ENCODE measurements at regions not wholly inside any gene's neighbourhood (a gene's known extent, or its start where the extent isn't known, plus 50 kb on each side); places are given as distances from the start of the nearest gene placed in this dataset.

GRCh38 chr2:48157150-48157549 lies 157.3 kb upstream of the FOXN2 start:
- Mint-ChIP-seq H3K36me3 (ENCODE audit: insufficient read depth) (peaks cover 7% of the 10 kb centered on the region), H3K4me3 (no peak overlapping the region), H3K9me3 (peaks cover 19% of the 10 kb centered on the region), H3K4me1 (ENCODE audit: low read depth) (no peaks in the 10 kb centered on the region), H3K27me3 (ENCODE audit: low read depth) (peaks cover 3% of the 10 kb centered on the region)
- ATAC-seq (no peak), DNase-seq (no peak)

- DNase-seq (no peak), ATAC-seq (no peak)
- Mint-ChIP-seq H3K36me3 (ENCODE audit: insufficient read depth) (peaks cover 7% of the 10 kb centered on the region), H3K4me3 (no peak overlapping the region), H3K27me3 (ENCODE audit: low read depth) (peaks cover 3% of the 10 kb centered on the region), H3K9me3 (peaks cover 25% of the 10 kb centered on the region), H3K4me1 (ENCODE audit: low read depth) (no peaks in the 10 kb centered on the region)
Measured at GRCh38 chr2:48161628-48162027, 152.9 kb upstream of the FOXN2 start.

DNA sequence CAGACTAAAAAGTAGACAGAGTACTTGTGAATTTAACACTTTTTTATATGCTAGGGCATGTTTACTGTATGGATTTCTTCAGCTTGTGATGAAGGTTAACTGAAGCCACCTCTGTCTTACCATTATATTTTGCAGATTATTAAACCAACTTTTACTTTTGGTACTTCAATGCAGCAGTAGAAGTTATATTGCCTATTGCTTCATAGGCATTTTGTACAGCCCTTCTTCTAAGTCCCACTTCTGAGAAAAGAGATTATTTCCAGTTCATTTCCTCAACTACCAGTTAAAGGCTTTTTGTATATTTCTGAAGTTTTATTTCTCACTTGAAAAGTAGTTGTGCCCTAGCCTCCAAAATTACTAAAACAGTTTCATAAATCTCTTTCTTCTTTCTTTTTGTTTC lies 151.7 kb upstream of the FOXN2 start:
- peaks cover 3% of the 10 kb centered on the region for H3K27me3 Mint-ChIP-seq (ENCODE audit: low read depth)
- H3K4me3 Mint-ChIP-seq = no peak overlapping the region
- ATAC-seq (no peak), DNase-seq (no peak)
- no peaks in the 10 kb centered on the region for H3K4me1 Mint-ChIP-seq (ENCODE audit: low read depth)
- peaks cover 25% of the 10 kb centered on the region for H3K9me3 Mint-ChIP-seq
- H3K36me3 Mint-ChIP-seq (ENCODE audit: insufficient read depth) = no peaks in the 10 kb centered on the region

DNA sequence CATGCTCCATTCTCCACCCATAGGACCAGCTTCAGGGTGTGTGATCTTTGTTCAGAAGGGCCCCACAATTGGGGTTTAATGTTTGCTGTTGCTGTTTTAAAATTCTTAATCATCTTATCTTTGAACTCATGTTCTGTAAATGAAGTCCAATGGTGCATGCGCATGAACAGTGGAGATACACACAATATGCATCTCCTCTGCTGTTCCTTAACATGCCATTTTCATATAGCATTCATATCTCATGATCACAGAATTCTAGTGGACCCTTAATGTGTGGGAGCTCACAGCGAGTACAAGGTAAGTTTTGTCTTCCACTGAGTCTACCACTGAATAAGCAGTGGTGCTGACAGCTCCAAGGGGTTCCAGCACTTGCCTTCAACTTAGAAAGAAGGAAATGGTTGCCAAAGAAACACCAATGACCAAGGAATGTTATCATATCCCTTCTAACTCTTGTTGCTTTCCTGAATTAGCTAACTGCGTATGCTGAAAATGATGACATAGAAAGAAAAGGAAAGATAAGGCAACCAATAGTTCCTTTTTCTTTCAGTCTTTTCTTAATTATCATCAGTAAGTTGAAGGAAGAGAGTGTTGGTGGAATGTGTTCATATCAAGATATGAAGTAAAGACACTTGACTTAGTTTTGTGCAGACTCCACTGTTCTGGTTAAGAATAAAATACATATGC lies 149.3 kb upstream of the FOXN2 start:
- Mint-ChIP-seq H3K27me3 (ENCODE audit: low read depth) (no peaks in the 10 kb centered on the region), H3K36me3 (ENCODE audit: insufficient read depth) (no peaks in the 10 kb centered on the region), H3K9me3 (peaks cover 16% of the 10 kb centered on the region), H3K4me1 (ENCODE audit: low read depth) (no peaks in the 10 kb centered on the region), H3K4me3 (no peak overlapping the region)
- ATAC-seq (no peak), DNase-seq (no peak)

GRCh38 chr2:48169141-48169592 lies 145.3 kb upstream of the FOXN2 start:
- ATAC-seq = no peak
- no peak overlapping the region for H3K4me3 Mint-ChIP-seq
- peaks cover 16% of the 10 kb centered on the region for H3K9me3 Mint-ChIP-seq
- DNase-seq = no peak
- no peaks in the 10 kb centered on the region for H3K4me1 Mint-ChIP-seq (ENCODE audit: low read depth)
- H3K36me3 Mint-ChIP-seq (ENCODE audit: insufficient read depth) = no peaks in the 10 kb centered on the region
- H3K27me3 Mint-ChIP-seq (ENCODE audit: low read depth) = no peaks in the 10 kb centered on the region

GRCh38 chr2:48170281-48170680 lies 144.2 kb upstream of the FOXN2 start:
- Mint-ChIP-seq H3K36me3 (ENCODE audit: insufficient read depth) (no peaks in the 10 kb centered on the region), H3K4me3 (no peak overlapping the region), H3K9me3 (peaks cover 16% of the 10 kb centered on the region), H3K4me1 (ENCODE audit: low read depth) (no peaks in the 10 kb centered on the region), H3K27me3 (ENCODE audit: low read depth) (no peaks in the 10 kb centered on the region)
- DNase-seq (no peak), ATAC-seq (no peak)

DNA sequence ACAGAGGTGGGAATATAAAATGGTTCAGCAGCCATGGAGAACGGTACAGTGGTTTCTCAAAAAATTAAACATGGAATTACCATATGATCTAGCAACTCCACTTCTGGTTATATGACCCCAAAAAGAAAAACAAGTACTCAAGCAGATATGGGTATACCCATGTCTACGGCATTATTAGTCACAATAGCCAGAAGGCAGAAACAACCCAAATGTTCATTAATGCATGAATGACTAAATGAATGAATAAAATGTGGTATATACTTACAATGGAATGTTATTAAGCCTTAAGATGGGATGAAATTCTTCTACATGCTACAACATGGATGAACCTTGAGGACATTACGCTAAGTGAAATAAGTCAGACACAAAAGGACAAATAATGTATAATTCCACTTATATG lies 141.3 kb upstream of the FOXN2 start:
- Mint-ChIP-seq H3K36me3 (ENCODE audit: insufficient read depth) (no peaks in the 10 kb centered on the region), H3K27me3 (ENCODE audit: low read depth) (no peaks in the 10 kb centered on the region), H3K4me1 (ENCODE audit: low read depth) (no peaks in the 10 kb centered on the region), H3K9me3 (no peaks in the 10 kb centered on the region), H3K4me3 (no peak overlapping the region)
- no peak for ATAC-seq
- DNase-seq = no peak

DNA sequence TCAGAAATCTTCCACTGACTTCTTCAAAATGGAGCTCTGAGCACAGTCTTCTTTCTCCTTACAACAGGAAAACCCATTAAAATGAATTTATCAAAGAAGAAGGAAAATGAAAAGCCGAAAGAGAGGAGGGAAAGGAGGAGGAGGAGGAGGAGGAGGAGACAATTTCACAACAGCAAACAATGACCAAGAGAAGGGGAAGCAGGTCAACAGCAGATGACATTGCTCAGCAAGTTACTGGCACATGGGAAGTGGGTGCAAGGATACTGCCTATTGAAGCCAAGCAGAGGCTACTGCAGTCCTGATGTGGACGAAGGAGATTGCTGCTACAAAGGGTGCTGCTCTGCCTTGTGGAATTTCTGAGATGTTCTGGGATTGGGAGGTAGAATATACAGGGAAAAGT lies 140.0 kb upstream of the FOXN2 start:
- H3K9me3 Mint-ChIP-seq = no peaks in the 10 kb centered on the region
- H3K27me3 Mint-ChIP-seq (ENCODE audit: low read depth) = no peaks in the 10 kb centered on the region
- no peaks in the 10 kb centered on the region for H3K36me3 Mint-ChIP-seq (ENCODE audit: insufficient read depth)
- no peak overlapping the region for H3K4me3 Mint-ChIP-seq
- ATAC-seq (no peak), DNase-seq (no peak)
- no peaks in the 10 kb centered on the region for H3K4me1 Mint-ChIP-seq (ENCODE audit: low read depth)

DNA sequence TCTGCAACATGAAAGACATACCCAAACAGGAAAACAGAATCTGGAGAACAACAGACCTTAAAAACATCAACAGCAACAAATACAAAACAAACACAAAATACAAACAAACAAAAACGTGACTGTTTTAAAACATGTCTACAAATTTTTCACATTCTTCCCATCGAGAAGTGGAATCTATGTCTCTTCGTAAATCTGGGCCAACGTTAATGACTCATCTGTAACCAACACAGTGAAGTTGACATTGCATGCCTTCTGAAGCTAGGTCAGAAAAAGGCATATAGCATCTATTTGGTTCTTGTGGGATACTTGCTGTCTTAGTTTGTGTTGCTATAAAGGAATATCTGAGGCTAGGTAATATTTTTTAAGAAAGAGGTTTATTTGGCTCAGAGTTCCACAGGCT lies 139.2 kb upstream of the FOXN2 start:
- Mint-ChIP-seq H3K9me3 (no peaks in the 10 kb centered on the region), H3K4me1 (ENCODE audit: low read depth) (no peaks in the 10 kb centered on the region)
- no peak for ATAC-seq

GRCh38 chr2:48175656-48176055 lies 138.8 kb upstream of the FOXN2 start:
- DNase-seq (no peak), ATAC-seq (no peak)
- H3K4me1 Mint-ChIP-seq (ENCODE audit: low read depth) = no peaks in the 10 kb centered on the region
- no peaks in the 10 kb centered on the region for H3K36me3 Mint-ChIP-seq (ENCODE audit: insufficient read depth)
- no peaks in the 10 kb centered on the region for H3K27me3 Mint-ChIP-seq (ENCODE audit: low read depth)
- no peaks in the 10 kb centered on the region for H3K9me3 Mint-ChIP-seq
- no peak overlapping the region for H3K4me3 Mint-ChIP-seq

More for the DNA sequence above, 139.2 kb upstream of the FOXN2 start:
- DNase-seq = no peak
- Mint-ChIP-seq H3K36me3 (ENCODE audit: insufficient read depth) (no peaks in the 10 kb centered on the region), H3K27me3 (ENCODE audit: low read depth) (no peaks in the 10 kb centered on the region), H3K4me3 (no peak overlapping the region)

DNA sequence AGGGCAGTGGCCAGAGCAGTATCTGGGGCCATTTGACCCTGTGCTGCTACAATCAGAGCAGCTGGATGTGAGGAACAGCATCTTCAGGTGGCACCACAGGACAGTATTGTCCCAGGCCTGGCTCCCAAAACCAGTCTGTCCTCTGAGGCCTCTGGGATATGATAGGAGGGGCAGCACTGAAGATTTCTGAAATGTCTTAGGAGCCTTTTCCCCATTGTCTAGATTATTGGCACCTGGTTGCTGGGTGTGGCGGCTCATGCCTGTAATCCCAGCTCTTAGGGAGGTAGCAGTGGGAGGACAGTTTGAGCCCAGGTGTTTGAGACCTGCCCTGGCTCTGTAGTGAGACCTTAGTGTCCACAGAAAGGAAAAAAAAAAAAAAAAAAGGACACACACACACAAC lies 137.6 kb upstream of the FOXN2 start:
- Mint-ChIP-seq H3K4me3 (no peak overlapping the region), H3K9me3 (no peaks in the 10 kb centered on the region), H3K27me3 (ENCODE audit: low read depth) (no peaks in the 10 kb centered on the region), H3K4me1 (ENCODE audit: low read depth) (no peaks in the 10 kb centered on the region), H3K36me3 (ENCODE audit: insufficient read depth) (no peaks in the 10 kb centered on the region)
- no peak for DNase-seq
- ATAC-seq = no peak

- DNase-seq = no peak
- no peak for ATAC-seq
- H3K36me3 Mint-ChIP-seq (ENCODE audit: insufficient read depth) = no peaks in the 10 kb centered on the region
- no peaks in the 10 kb centered on the region for H3K4me1 Mint-ChIP-seq (ENCODE audit: low read depth)
- H3K27me3 Mint-ChIP-seq (ENCODE audit: low read depth) = no peaks in the 10 kb centered on the region
- H3K9me3 Mint-ChIP-seq = no peaks in the 10 kb centered on the region
- H3K4me3 Mint-ChIP-seq = no peak overlapping the region
Measured at GRCh38 chr2:48178611-48179010, 135.9 kb upstream of the FOXN2 start.

- no peaks in the 10 kb centered on the region for H3K4me1 Mint-ChIP-seq (ENCODE audit: low read depth)
- H3K9me3 Mint-ChIP-seq = no peaks in the 10 kb centered on the region
- H3K4me3 Mint-ChIP-seq = no peak overlapping the region
- no peaks in the 10 kb centered on the region for H3K27me3 Mint-ChIP-seq (ENCODE audit: low read depth)
- no peak for DNase-seq
- ATAC-seq = no peak
- H3K36me3 Mint-ChIP-seq (ENCODE audit: insufficient read depth) = no peaks in the 10 kb centered on the region
Measured at GRCh38 chr2:48180557-48180956, 133.9 kb upstream of the FOXN2 start.

GRCh38 chr2:48183276-48183675 lies 131.2 kb upstream of the FOXN2 start:
- DNase-seq (no peak), ATAC-seq (no peak)
- Mint-ChIP-seq H3K36me3 (ENCODE audit: insufficient read depth) (no peaks in the 10 kb centered on the region), H3K27me3 (ENCODE audit: low read depth) (no peaks in the 10 kb centered on the region), H3K4me3 (no peak overlapping the region), H3K9me3 (no peaks in the 10 kb centered on the region), H3K4me1 (ENCODE audit: low read depth) (no peaks in the 10 kb centered on the region)

DNA sequence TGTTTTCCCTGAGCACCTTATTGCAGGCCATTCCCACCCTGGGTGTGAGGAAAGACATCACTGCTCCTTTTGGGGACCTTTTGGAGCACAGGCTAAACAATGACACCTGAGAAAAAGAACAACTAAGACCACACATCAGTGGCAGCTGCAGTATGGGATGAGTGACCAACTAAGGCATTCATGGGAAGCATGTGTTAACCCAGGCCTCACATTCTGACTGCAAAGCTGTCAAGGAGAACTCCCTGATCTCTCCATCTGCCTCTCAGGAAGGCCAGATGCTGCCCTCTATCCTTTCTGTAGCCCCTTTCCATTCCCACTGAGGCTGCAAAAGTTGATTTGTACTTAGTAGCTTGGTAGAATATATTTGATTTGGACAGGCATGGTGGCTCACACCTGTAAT lies 130.5 kb upstream of the FOXN2 start:
- Mint-ChIP-seq H3K9me3 (no peaks in the 10 kb centered on the region), H3K36me3 (ENCODE audit: insufficient read depth) (no peaks in the 10 kb centered on the region), H3K4me3 (no peak overlapping the region)

DNA sequence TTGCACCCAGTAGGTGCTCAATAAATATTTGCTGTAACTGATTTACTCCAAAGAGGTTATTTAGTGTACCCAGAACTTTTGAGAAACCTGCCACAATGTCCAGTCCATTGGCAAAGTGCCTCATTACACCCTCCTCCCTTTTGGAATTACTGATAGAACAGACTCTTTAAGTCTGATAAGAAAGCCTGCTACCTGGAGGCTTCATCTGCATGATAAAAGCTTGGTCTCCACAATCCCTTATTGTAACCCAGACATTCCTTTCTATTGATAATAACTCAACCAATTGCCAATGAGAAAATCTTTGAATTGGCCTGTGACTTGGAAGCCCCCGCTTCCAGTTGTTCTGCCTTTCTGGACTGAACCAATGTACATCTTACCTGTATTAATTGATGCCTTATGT lies 127.0 kb upstream of the FOXN2 start:
- Mint-ChIP-seq H3K4me3 (no peak overlapping the region), H3K9me3 (no peaks in the 10 kb centered on the region), H3K4me1 (ENCODE audit: low read depth) (no peaks in the 10 kb centered on the region), H3K27me3 (ENCODE audit: low read depth) (no peaks in the 10 kb centered on the region), H3K36me3 (ENCODE audit: insufficient read depth) (no peaks in the 10 kb centered on the region)
- ATAC-seq (no peak), DNase-seq (no peak)

More for the DNA sequence above, 130.5 kb upstream of the FOXN2 start:
- DNase-seq (no peak), ATAC-seq (no peak)
- Mint-ChIP-seq H3K27me3 (ENCODE audit: low read depth) (no peaks in the 10 kb centered on the region), H3K4me1 (ENCODE audit: low read depth) (no peaks in the 10 kb centered on the region)

All from activated T-cell treated with anti-CD3 and anti-CD28 coated beads, Interleukin-2, amount 50 U/mL, for 4 hours (primary cell).